SK-N-SH (cell line): ENCODE measurements at regions not wholly inside any gene's neighbourhood (a gene's known extent, or its start where the extent isn't known, plus 50 kb on each side); places are given as distances from the start of the nearest gene placed in this dataset.

ENCODE experiments used
- CTCF ChIA-PET: fragments of 300-600, 350-600 bp; formaldehyde crosslinking; extraction: SDS; loops from one replicate; lab custom pipeline; 2021; lab: Yijun Ruan, JAX
- POLR2A ChIA-PET: fragments of 350-600 bp; sonication (Branson Sonifier 250); formaldehyde crosslinking; extraction: SDS; loops from one replicate; lab custom pipeline; 2020; ENCODE audit warnings: antibody characterized with exemption, inconsistent platforms; lab: Yijun Ruan, JAX
- DNase-seq: peaks from one replicate; pipeline ENCODE4 v3.0.0; 2012
- H2AFZ ChIP-seq: fragments of 200-600 bp; sonication (generic); 2 replicates; pipeline ENCODE4 v1.8.1; 2016; ENCODE audit warnings: antibody characterized with exemption, mild to moderate bottlenecking, low read depth
- H3F3A ChIP-seq: fragments of 200-600 bp; sonication (generic); replicated peaks from 2 replicates; pipeline ENCODE3; 2016; ENCODE audit warnings: antibody characterized with exemption, mild to moderate bottlenecking; ENCODE audit not compliant: insufficient read depth
- H3K27ac ChIP-seq, 2 experiments: fragments of 200-500 bp in 1 of 2; fragments of 200-600 bp in 1 of 2; sonication (Bioruptor generic) in 1 of 2; sonication (generic), shearing (Covaris generic) in 1 of 2; 2 replicates each; pipeline versions ENCODE4 v1.5.1 to v1.6.1; 2014 to 2016; ENCODE audit warnings: low read depth in 2 of 2, inconsistent platforms in 1 of 2, low read length in 1 of 2, mild to moderate bottlenecking in 1 of 2, mixed read lengths in 1 of 2
- H3K27me3 ChIP-seq: fragments of 200-600 bp; sonication (generic), shearing (Covaris generic); 2 replicates; pipeline ENCODE4 v1.6.1; 2016; ENCODE audit warnings: mixed run types; ENCODE audit not compliant: insufficient read depth
- H3K36me3 ChIP-seq, 2 experiments: fragments of 200-500 bp in 1 of 2; fragments of 200-600 bp in 1 of 2; sonication (Bioruptor generic) in 1 of 2; sonication (generic) in 1 of 2; replicated peaks in 1 of 2; 2 replicates each; pipeline versions ENCODE3 to v1.5.1; 2014 to 2016; ENCODE audit warnings: low read length in 1 of 2, mild to moderate bottlenecking in 1 of 2; ENCODE audit not compliant: insufficient read depth in 2 of 2, control insufficient read depth in 1 of 2
- H3K4me1 ChIP-seq, 2 experiments: fragments of 200-500 bp in 1 of 2; fragments of 200-600 bp in 1 of 2; sonication (Bioruptor generic) in 1 of 2; sonication (generic), shearing (Covaris generic) in 1 of 2; 2 replicates each; pipeline versions ENCODE4 v1.5.1 to v1.6.1; 2014 to 2016; ENCODE audit warnings: low read depth in 1 of 2, low read length in 1 of 2, mixed run types in 1 of 2; ENCODE audit not compliant: insufficient read depth in 2 of 2, control insufficient read depth in 1 of 2
- H3K4me2 ChIP-seq: fragments of 200-600 bp; sonication (generic), shearing (Covaris generic); 2 replicates; pipeline ENCODE4 v1.6.1; 2017; ENCODE audit warnings: mixed run types
- H3K4me3 ChIP-seq, 2 experiments: fragments of 200-500 bp in 1 of 2; fragments of 200-600 bp in 1 of 2; sonication (Bioruptor generic) in 1 of 2; sonication (generic), shearing (Covaris generic) in 1 of 2; 2 replicates each; pipeline versions ENCODE4 v1.5.1 to v1.8.1; 2014 to 2016; ENCODE audit warnings: low read depth in 2 of 2, inconsistent platforms in 1 of 2, low read length in 1 of 2, mild to moderate bottlenecking in 1 of 2, mixed read lengths in 1 of 2, moderate library complexity in 1 of 2
- H3K79me2 ChIP-seq: fragments of 200-600 bp; sonication (generic); 2 replicates; pipeline ENCODE4 v1.8.1; 2017; ENCODE audit warnings: mild to moderate bottlenecking; ENCODE audit not compliant: insufficient read depth
- H3K9ac ChIP-seq: fragments of 200-600 bp; sonication (generic); 2 replicates; pipeline ENCODE4 v1.6.1; 2017; ENCODE audit warnings: mixed run types
- H3K9me2 ChIP-seq: fragments of 200-600 bp; sonication (generic); 2 replicates; pipeline ENCODE4 v1.6.1; 2017; ENCODE audit warnings: mixed run types
- H3K9me3 ChIP-seq: fragments of 200-600 bp; sonication (generic); 2 replicates; pipeline ENCODE4 v1.6.1; 2017; ENCODE audit warnings: mixed run types, mild to moderate bottlenecking, moderate library complexity
- H4K20me1 ChIP-seq: fragments of 200-600 bp; sonication (generic); 2 replicates; pipeline ENCODE4 v1.6.1; 2017; ENCODE audit warnings: mild to moderate bottlenecking, mixed run types; ENCODE audit not compliant: insufficient read depth
- EZH2phosphoT487 ChIP-seq: fragments of 200-600 bp; sonication (generic); IDR thresholded peaks from 2 replicates; pipeline ENCODE4 v1.6.1; 2017; ENCODE audit warnings: low read depth, mixed run types, mild to moderate bottlenecking, antibody characterized with exemption, moderate library complexity, borderline replicate concordance
- FOSL2 ChIP-seq: IDR thresholded peaks from 2 replicates; pipeline ENCODE4 v1.4.0; 2012; ENCODE audit warnings: low read depth, mild to moderate bottlenecking, moderate library complexity, borderline replicate concordance
- GATA2 ChIP-seq: sonication (generic); formaldehyde crosslinking; IDR thresholded peaks from 2 replicates; pipeline ENCODE4 v1.5.0; 2020; ENCODE audit warnings: mild to moderate bottlenecking, missing genetic modification reagents
- JUND ChIP-seq: IDR thresholded peaks from 2 replicates; pipeline ENCODE4 v1.4.0; 2012
- MEF2A ChIP-seq: IDR thresholded peaks from 2 replicates; pipeline ENCODE4 v1.4.0; 2012; ENCODE audit warnings: low read depth, borderline replicate concordance
- NFIC ChIP-seq: IDR thresholded peaks from 2 replicates; pipeline ENCODE4 v1.4.0; 2012; ENCODE audit warnings: borderline replicate concordance
- PBX3 ChIP-seq: IDR thresholded peaks from 2 replicates; pipeline ENCODE4; 2012
- RFX5 ChIP-seq: IDR thresholded peaks from 2 replicates; pipeline ENCODE4 v1.6.1; 2012; ENCODE audit warnings: mild to moderate bottlenecking, improper control_type of control experiment, low read length
- TEAD4 ChIP-seq: IDR thresholded peaks from 2 replicates; pipeline ENCODE4 v1.4.0; 2012; ENCODE audit warnings: mild to moderate bottlenecking, borderline replicate concordance; ENCODE audit not compliant: insufficient read depth
- USF2 ChIP-seq: fragments of 150-350 bp; IDR thresholded peaks from 2 replicates; pipeline ENCODE4 v1.6.1; 2017; ENCODE audit warnings: antibody characterized with exemption, low read length, low read depth, borderline replicate concordance
- WGBS: methylation state at CpG from one replicate; pipeline ENCODE4 v1.1.6; 2017; ENCODE audit warnings: low lambda C conversion rate; 5-methylcytosine and 5-hydroxymethylcytosine counted together
- TF ChIP-seq, protein P1 (sequence below): IDR thresholded peaks from 2 replicates; pipeline ENCODE4 v1.4.0; 2012; ENCODE audit warnings: low read depth
- TF ChIP-seq, protein P2 (sequence below): IDR thresholded peaks from 2 replicates; pipeline ENCODE4 v1.4.0; 2012; ENCODE audit warnings: low read depth, borderline replicate concordance
- TF ChIP-seq, protein P3 (sequence below): fragments of 150-350 bp; IDR thresholded peaks from 2 replicates; pipeline ENCODE4 v1.6.1; 2016; ENCODE audit warnings: mild to moderate bottlenecking, low read depth, low read length

- TF ChIP-seq TEAD4: 0 out of 2 replicates have a peak, but pooled peaks have one; percentile 37
- 0 out of 2 replicates have a peak, but pooled peaks have one; percentile 10 for TF ChIP-seq MEF2A
- TF ChIP-seq, protein P1, sequence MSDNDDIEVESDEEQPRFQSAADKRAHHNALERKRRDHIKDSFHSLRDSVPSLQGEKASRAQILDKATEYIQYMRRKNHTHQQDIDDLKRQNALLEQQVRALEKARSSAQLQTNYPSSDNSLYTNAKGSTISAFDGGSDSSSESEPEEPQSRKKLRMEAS: 0 out of 2 replicates have a peak, but pooled peaks have one; percentile 44
- peak; percentile 41; the same call in 1 of the 2 replicates for TF ChIP-seq PBX3
- no peak for TF ChIP-seq RFX5
- TF ChIP-seq, protein P2, sequence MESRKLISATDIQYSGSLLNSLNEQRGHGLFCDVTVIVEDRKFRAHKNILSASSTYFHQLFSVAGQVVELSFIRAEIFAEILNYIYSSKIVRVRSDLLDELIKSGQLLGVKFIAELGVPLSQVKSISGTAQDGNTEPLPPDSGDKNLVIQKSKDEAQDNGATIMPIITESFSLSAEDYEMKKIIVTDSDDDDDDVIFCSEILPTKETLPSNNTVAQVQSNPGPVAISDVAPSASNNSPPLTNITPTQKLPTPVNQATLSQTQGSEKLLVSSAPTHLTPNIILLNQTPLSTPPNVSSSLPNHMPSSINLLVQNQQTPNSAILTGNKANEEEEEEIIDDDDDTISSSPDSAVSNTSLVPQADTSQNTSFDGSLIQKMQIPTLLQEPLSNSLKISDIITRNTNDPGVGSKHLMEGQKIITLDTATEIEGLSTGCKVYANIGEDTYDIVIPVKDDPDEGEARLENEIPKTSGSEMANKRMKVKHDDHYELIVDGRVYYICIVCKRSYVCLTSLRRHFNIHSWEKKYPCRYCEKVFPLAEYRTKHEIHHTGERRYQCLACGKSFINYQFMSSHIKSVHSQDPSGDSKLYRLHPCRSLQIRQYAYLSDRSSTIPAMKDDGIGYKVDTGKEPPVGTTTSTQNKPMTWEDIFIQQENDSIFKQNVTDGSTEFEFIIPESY: no peak
- TF ChIP-seq EZH2phosphoT487: no peak
- TF ChIP-seq GATA2: no peak
- TF ChIP-seq, protein P3, sequence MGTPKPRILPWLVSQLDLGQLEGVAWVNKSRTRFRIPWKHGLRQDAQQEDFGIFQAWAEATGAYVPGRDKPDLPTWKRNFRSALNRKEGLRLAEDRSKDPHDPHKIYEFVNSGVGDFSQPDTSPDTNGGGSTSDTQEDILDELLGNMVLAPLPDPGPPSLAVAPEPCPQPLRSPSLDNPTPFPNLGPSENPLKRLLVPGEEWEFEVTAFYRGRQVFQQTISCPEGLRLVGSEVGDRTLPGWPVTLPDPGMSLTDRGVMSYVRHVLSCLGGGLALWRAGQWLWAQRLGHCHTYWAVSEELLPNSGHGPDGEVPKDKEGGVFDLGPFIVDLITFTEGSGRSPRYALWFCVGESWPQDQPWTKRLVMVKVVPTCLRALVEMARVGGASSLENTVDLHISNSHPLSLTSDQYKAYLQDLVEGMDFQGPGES: no peak
- no peak for TF ChIP-seq USF2
- peak; percentile 97 for TF ChIP-seq FOSL2
- peak; percentile 85 for TF ChIP-seq JUND
- TF ChIP-seq NFIC: peak; percentile 33; the same call in 1 of the 2 replicates
- TF ChIP-seq, all 33 proteins: peak for 11
Measured at GRCh38 chr2:8086796-8087479, 594.9 kb upstream of the ID2 start (continued).

- peak overlapping the region; percentile 42 for H3K4me2 ChIP-seq
- peak overlapping the region in 1 of 2 experiments; percentile 59; a peak in 2 of 4 replicates for H3K27ac ChIP-seq
- 67% methylated on average over 3 of the region's 3 CpGs for WGBS
- no peaks in the 10 kb centered on the region for H3K9me3 ChIP-seq
- no peaks in the 10 kb centered on the region for H3K9me2 ChIP-seq
- H3K79me2 ChIP-seq: no peaks in the 10 kb centered on the region
- TF ChIP-seq, protein P1: 0 out of 2 replicates have a peak, but pooled peaks have one; percentile 0
- TF ChIP-seq NFIC (peak; percentile 2; the same call in 1 of the 2 replicates), FOSL2 (no peak)
- TF ChIP-seq, all 33 proteins: peak for 2
- no peak for DNase-seq
- Histone ChIP-seq H2AFZ (no peak overlapping the region), H3K4me3 (no peak overlapping the region), H3K9ac (no peak overlapping the region), H3K4me1 (peaks cover 0 to 7% of the 10 kb centered on the region in 2 experiments; a peak in 1 of 4 replicates), H3F3A (peaks cover 6% of the 10 kb centered on the region), H3K36me3 (no peaks in the 10 kb centered on the region), H4K20me1 (no peaks in the 10 kb centered on the region), H3K27me3 (no peaks in the 10 kb centered on the region)
- POLR2A ChIA-PET: no interaction called here
- CTCF ChIA-PET: interaction anchor here (0.7 to 1.7 kb wide), 5 partner anchors 9 to 52 kb away, joined by 3 to 4 read pairs (median 4); no protein-coding TSS in a partner anchor
Measured at GRCh38 chr2:8087480-8087840, 594.4 kb upstream of the ID2 start.
